OCI-LY7 (cell line): ENCODE measurements at regions not wholly inside any gene's neighbourhood (a gene's known extent, or its start where the extent isn't known, plus 50 kb on each side); places are given as distances from the start of the nearest gene placed in this dataset.

Experiments used
- BruUV-seq: library from RNA; stranded (reverse); fragments of 400-500 nt; replicated peaks from 2 replicates; lab custom pipeline; 2021; lab: Mats Ljungman, UMichigan
- CTCF ChIA-PET: fragments of 300-600 bp; sonication (Branson Sonifier 250); formaldehyde crosslinking; loops from one replicate; lab custom pipeline; 2022; ENCODE audit warnings: antibody characterized with exemption; ENCODE audit not compliant: unreplicated experiment; lab: Charles Lee
- POLR2A ChIA-PET: fragments of 300-600 bp; sonication (Branson Sonifier 250); formaldehyde crosslinking; loops from one replicate; lab custom pipeline; 2022; ENCODE audit warnings: antibody characterized with exemption; lab: Charles Lee
- DNase-seq: peaks from one replicate; pipeline ENCODE4 v3.0.0-alpha.2; 2015; ENCODE audit warnings: low spot score
- H2AFZ ChIP-seq: fragments of 200-600 bp; sonication (generic), shearing (Covaris generic); 2 replicates; pipeline ENCODE4 v1.6.1; 2014; ENCODE audit warnings: mild to moderate bottlenecking, antibody characterized with exemption, low read length, moderate library complexity
- H3K27ac ChIP-seq: fragments of 200-600 bp; sonication (generic); 2 replicates; pipeline ENCODE4 v1.5.1; 2014; ENCODE audit warnings: mixed run types, low read depth, mild to moderate bottlenecking, moderate library complexity, low read length, inconsistent platforms; ENCODE audit not compliant: poor library complexity, severe bottlenecking
- H3K36me3 ChIP-seq: fragments of 200-600 bp; sonication (generic); 2 replicates; pipeline ENCODE4 v1.6.1; 2014; ENCODE audit warnings: mild to moderate bottlenecking, antibody characterized with exemption, low read length, moderate library complexity, mixed read lengths; ENCODE audit not compliant: insufficient read depth
- H3K4me1 ChIP-seq: fragments of 200-600 bp; sonication (generic); 2 replicates; pipeline ENCODE4 v1.5.1; 2014; ENCODE audit warnings: mild to moderate bottlenecking, low read length; ENCODE audit not compliant: insufficient read depth, poor library complexity, severe bottlenecking
- H3K4me2 ChIP-seq: fragments of 200-600 bp; sonication (generic); 2 replicates; pipeline ENCODE4 v1.6.1; 2014; ENCODE audit warnings: mild to moderate bottlenecking, low read length
- H3K4me3 ChIP-seq: fragments of 200-600 bp; sonication (generic); 2 replicates; pipeline ENCODE4 v1.5.1; 2014; ENCODE audit warnings: mild to moderate bottlenecking, low read depth, low read length; ENCODE audit not compliant: poor library complexity, severe bottlenecking
- H3K79me2 ChIP-seq: fragments of 200-600 bp; sonication (generic); 2 replicates; pipeline ENCODE4 v1.6.1; 2016; ENCODE audit warnings: low read depth, mild to moderate bottlenecking, low read length, moderate library complexity, mixed read lengths; ENCODE audit not compliant: insufficient read depth
- H3K9me2 ChIP-seq: fragments of 200-600 bp; sonication (generic); 2 replicates; pipeline ENCODE4 v1.6.1; 2016; ENCODE audit warnings: mild to moderate bottlenecking, low read length, mixed read lengths; ENCODE audit not compliant: insufficient read depth
- H3K9me3 ChIP-seq: fragments of 200-600 bp; sonication (generic); 2 replicates; pipeline ENCODE4 v1.6.1; 2014; ENCODE audit warnings: mild to moderate bottlenecking, mixed run types, low read length, mixed read lengths
- H4K20me1 ChIP-seq: fragments of 200-600 bp; sonication (generic); 2 replicates; pipeline ENCODE4 v1.6.1; 2014; ENCODE audit warnings: mild to moderate bottlenecking, antibody characterized with exemption, low read length, moderate library complexity, mixed read lengths; ENCODE audit not compliant: insufficient read depth
- EZH2phosphoT487 ChIP-seq: fragments of 200-600 bp; sonication (generic); IDR thresholded peaks from 2 replicates; pipeline ENCODE4 v1.6.1; 2018; ENCODE audit warnings: low read depth, borderline replicate concordance, mild to moderate bottlenecking, mixed run types, antibody characterized with exemption, low read length, moderate library complexity, mixed read lengths
- intact Hi-C: fragments of 100-400 bp; cut with micrococcal nuclease; formaldehyde crosslinking; loops from one replicate; pipeline ENCODE4 v1.10.0; 2022; ENCODE audit not compliant: unreplicated experiment
- TF ChIP-seq, protein P1 (sequence below): fragments of 200-600 bp; sonication (generic); conservative IDR thresholded peaks from 2 replicates; pipeline ENCODE4 v1.5.1; 2014; ENCODE audit warnings: mild to moderate bottlenecking, antibody characterized with exemption, low read length, moderate library complexity, mixed read lengths

DNA sequence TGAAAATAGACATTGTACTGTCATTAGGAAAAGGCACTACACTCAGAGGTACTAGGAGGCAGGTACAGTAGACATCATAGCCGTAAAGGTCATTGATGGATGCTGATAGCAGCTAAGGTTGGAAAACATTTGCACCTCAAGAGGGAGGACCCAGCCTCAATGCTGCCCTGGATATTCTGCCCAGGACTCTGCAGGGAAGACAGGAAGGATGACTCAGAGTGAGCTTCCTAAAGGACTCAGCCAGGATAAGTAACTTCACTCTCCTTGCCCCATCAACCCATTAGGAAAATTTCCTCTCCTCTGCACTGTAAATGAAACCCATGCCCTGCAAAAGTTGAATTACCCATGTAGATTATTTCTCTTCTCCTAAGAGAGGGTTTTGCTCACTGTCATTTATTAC, 617.9 kb upstream of the MKI67 start:
- no peaks in the 10 kb centered on the region for H3K9me3 ChIP-seq
- H3K4me2 ChIP-seq = no peak overlapping the region
- DNase-seq = no peak
- H3K79me2 ChIP-seq = no peaks in the 10 kb centered on the region
- no peak overlapping the region for H2AFZ ChIP-seq
- no peak overlapping the region for H3K27ac ChIP-seq
- H3K9me2 ChIP-seq = no peaks in the 10 kb centered on the region
- intact Hi-C loops = no loop called here
- no peaks in the 10 kb centered on the region for H3K36me3 ChIP-seq
- BruUV-seq = no TSS peak
- no peaks in the 10 kb centered on the region for H4K20me1 ChIP-seq
- POLR2A ChIA-PET = interaction anchor here (0.6 kb wide), 1 partner anchor 94 kb away, joined by 3 read pairs; no protein-coding TSS in a partner anchor
- H3K4me1 ChIP-seq = no peaks in the 10 kb centered on the region
- CTCF ChIA-PET = no interaction called here
- TF ChIP-seq EZH2phosphoT487 = no peak
- TF ChIP-seq, protein P1, sequence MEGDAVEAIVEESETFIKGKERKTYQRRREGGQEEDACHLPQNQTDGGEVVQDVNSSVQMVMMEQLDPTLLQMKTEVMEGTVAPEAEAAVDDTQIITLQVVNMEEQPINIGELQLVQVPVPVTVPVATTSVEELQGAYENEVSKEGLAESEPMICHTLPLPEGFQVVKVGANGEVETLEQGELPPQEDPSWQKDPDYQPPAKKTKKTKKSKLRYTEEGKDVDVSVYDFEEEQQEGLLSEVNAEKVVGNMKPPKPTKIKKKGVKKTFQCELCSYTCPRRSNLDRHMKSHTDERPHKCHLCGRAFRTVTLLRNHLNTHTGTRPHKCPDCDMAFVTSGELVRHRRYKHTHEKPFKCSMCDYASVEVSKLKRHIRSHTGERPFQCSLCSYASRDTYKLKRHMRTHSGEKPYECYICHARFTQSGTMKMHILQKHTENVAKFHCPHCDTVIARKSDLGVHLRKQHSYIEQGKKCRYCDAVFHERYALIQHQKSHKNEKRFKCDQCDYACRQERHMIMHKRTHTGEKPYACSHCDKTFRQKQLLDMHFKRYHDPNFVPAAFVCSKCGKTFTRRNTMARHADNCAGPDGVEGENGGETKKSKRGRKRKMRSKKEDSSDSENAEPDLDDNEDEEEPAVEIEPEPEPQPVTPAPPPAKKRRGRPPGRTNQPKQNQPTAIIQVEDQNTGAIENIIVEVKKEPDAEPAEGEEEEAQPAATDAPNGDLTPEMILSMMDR = no peak
- H3K4me3 ChIP-seq = no peak overlapping the region

DNA sequence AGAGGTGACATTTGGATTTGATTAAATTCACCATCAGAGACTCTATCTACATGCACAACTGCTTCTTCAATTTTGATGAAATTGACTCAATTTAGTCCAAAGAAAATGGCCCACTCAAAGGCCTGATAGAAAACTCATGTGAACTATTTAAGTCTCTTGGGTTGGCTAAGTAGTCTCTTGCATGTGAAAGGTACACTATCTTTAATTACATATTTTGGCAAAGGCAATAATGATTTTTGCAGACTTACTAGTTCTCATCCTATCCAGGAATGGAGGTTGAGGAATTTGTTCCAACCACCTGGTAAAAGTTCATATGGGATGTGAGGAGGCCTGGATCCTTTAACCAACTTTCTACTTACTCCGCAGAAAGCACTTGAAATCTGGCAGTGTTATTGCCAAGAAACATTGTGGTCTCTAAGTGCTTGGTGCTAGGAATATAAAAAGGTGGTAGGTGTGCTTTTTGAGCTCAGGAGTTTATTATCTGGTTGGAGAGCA, 618.6 kb upstream of the MKI67 start:
- POLR2A ChIA-PET = no interaction called here
- H4K20me1 ChIP-seq = no peaks in the 10 kb centered on the region
- no peaks in the 10 kb centered on the region for H3K9me2 ChIP-seq
- H3K4me3 ChIP-seq = no peak overlapping the region
- TF ChIP-seq EZH2phosphoT487 = no peak
- TF ChIP-seq, protein P1 = no peak
- no peak overlapping the region for H3K4me2 ChIP-seq
- CTCF ChIA-PET = no interaction called here
- no peaks in the 10 kb centered on the region for H3K79me2 ChIP-seq
- no peaks in the 10 kb centered on the region for H3K4me1 ChIP-seq
- intact Hi-C loops = no loop called here
- no peak overlapping the region for H3K27ac ChIP-seq
- BruUV-seq = no TSS peak
- no peak overlapping the region for H2AFZ ChIP-seq
- no peaks in the 10 kb centered on the region for H3K9me3 ChIP-seq
- no peaks in the 10 kb centered on the region for H3K36me3 ChIP-seq
- DNase-seq = no peak

DNA sequence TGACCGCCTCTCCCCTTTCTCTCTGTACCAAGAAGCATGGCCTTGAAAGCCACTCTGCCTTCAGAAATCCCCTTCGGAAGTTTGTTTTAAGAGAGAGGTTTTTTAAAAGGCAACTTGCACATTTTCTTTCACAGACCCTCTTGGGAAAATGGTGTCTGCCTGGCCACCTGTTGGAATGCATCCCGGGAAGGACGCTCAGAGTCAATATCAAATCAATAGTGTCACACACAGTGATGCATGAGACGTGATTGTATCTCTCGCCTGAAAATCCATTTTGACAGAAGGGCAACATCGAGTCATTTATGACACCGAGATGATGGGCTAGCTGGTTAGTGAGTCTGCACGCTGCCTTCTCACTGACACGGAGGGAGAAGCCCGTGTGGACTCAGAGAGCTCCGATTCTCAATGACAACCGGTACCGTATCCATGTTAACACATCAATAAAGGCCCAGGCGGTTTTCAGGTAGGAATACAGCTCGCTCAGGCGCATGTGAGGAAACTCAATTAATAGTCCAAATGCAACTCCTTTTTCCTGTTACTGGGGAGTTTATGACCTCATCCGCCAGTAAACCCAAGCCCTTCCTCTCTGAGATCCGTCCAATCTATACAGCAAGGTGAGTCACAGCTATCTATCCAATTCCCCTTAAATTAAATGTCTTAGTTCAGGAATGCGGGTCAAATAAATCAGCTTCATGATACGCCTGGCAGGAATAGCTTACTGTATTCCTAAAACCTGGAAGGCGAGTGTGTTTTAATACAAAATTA, 621.5 kb upstream of the MKI67 start:
- Histone ChIP-seq H3K36me3 (no peaks in the 10 kb centered on the region), H4K20me1 (no peaks in the 10 kb centered on the region), H3K4me1 (no peaks in the 10 kb centered on the region), H3K4me3 (no peak overlapping the region), H3K9me2 (no peaks in the 10 kb centered on the region), H3K27ac (no peak overlapping the region), H3K79me2 (no peaks in the 10 kb centered on the region), H3K4me2 (no peak overlapping the region), H2AFZ (no peak overlapping the region), H3K9me3 (no peaks in the 10 kb centered on the region)
- ChIA-PET CTCF (no interaction called here), POLR2A (interaction anchor here (0.7 kb wide), 1 partner anchor 53 kb away, joined by 3 read pairs; no protein-coding TSS in a partner anchor)
- no peak for DNase-seq
- no peak for TF ChIP-seq EZH2phosphoT487
- TF ChIP-seq, protein P1 = no peak
- intact Hi-C loops = no loop called here
- BruUV-seq = no TSS peak
